ENCODE measurements at regions not wholly inside any gene's neighbourhood (a gene's known extent, or its start where the extent isn't known, plus 50 kb on each side); places are given as distances from the start of the nearest gene placed in this dataset.

DNA sequence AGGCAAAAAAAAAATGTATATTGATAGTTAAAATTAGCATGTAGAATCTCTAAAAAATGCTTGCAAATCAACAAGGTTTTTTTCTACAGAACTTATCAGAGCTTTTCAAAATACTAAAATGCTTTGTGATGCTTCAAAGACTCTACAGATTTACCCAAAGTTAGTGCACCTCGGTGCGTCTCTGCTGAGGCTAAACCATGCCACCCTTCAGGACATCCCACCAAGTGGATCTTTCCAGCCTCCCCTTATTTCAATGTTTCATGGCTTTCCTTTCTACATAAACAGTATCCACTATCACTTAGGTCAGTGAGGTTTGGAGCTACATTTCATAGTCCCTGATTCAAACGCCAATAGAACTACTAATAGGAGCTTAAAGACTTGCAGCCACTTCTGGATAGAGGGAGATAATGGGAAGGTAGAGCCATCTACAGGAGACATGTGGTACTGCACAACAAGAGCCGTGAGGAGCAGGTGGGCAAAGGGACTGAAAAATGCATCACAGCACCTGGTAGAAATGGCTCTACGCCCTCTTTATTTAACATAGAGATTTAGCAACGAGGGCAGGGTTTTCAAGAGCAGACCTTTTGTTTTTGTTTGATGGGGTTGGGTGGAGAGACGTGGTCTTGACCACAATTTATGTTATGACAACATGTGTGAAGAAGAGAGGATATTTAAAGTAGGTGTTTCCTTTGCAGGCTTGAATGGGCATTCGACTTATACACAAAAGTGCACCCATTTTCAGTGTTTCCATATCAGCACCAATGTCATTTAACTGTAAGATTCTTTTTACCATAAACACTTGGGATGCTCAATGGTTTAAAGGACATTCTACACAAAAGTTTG lies 56.1 kb upstream of the SLC35G4 start:
- TF ChIP-seq CTCF (IDR thresholded peaks at IDR 0.05; ENCODE audit: low read depth, low read length, missing control alignments) = peak; percentile 96
- no peak overlapping the region for H3K27ac ChIP-seq
- no peaks in the 10 kb centered on the region for H3K27me3 ChIP-seq (replicated peaks)
- H3K4me3 ChIP-seq (ENCODE audit: low read depth, low read length) = no peak overlapping the region
- no peaks in the 10 kb centered on the region for H3K36me3 ChIP-seq (replicated peaks)
- in situ Hi-C loops (cut with HindIII; ENCODE audit: low pct_ligation_motif_present, low sequenced_read_pairs) = no loop called here
- DNase-seq = peak; percentile 55

GRCh38 chr18:11548916-11549551 lies 60.4 kb upstream of the SLC35G4 start:
- TF ChIP-seq CTCF (IDR thresholded peaks at IDR 0.05; ENCODE audit: low read depth, low read length, missing control alignments) = peak; percentile 12
- Histone ChIP-seq H3K36me3 (replicated peaks) (no peaks in the 10 kb centered on the region), H3K4me3 (ENCODE audit: low read depth, low read length) (no peak overlapping the region), H3K27me3 (replicated peaks) (no peaks in the 10 kb centered on the region), H3K27ac (no peak overlapping the region)
- no peak for DNase-seq
- in situ Hi-C loops (cut with HindIII; ENCODE audit: low pct_ligation_motif_present, low sequenced_read_pairs) = no loop called here

- Histone ChIP-seq H3K4me3 (ENCODE audit: low read depth, low read length) (no peak overlapping the region), H3K36me3 (replicated peaks) (no peaks in the 10 kb centered on the region)
- in situ Hi-C loops (cut with HindIII; ENCODE audit: low pct_ligation_motif_present, low sequenced_read_pairs) = no loop called here
Observed at GRCh38 chr18:11548396-11548795, 61.0 kb upstream of the SLC35G4 start.

GRCh38 chr18:11544060-11544633 lies 65.2 kb upstream of the SLC35G4 start:
- H3K27me3 ChIP-seq (replicated peaks) = no peaks in the 10 kb centered on the region
- H3K27ac ChIP-seq = no peak overlapping the region
- no peak for TF ChIP-seq CTCF (IDR thresholded peaks at IDR 0.05; ENCODE audit: low read depth, low read length, missing control alignments)
- H3K36me3 ChIP-seq (replicated peaks) = no peaks in the 10 kb centered on the region
- DNase-seq = no peak
- H3K4me3 ChIP-seq (ENCODE audit: low read depth, low read length) = no peak overlapping the region
- in situ Hi-C loops (cut with HindIII; ENCODE audit: low pct_ligation_motif_present, low sequenced_read_pairs) = no loop called here

More at GRCh38 chr18:11548396-11548795, 61.0 kb upstream of the SLC35G4 start:
- Histone ChIP-seq H3K27me3 (replicated peaks) (no peaks in the 10 kb centered on the region), H3K27ac (no peak overlapping the region)
- peak; percentile 7 for TF ChIP-seq CTCF (IDR thresholded peaks at IDR 0.05; ENCODE audit: low read depth, low read length, missing control alignments)
- DNase-seq = no peak

DNA sequence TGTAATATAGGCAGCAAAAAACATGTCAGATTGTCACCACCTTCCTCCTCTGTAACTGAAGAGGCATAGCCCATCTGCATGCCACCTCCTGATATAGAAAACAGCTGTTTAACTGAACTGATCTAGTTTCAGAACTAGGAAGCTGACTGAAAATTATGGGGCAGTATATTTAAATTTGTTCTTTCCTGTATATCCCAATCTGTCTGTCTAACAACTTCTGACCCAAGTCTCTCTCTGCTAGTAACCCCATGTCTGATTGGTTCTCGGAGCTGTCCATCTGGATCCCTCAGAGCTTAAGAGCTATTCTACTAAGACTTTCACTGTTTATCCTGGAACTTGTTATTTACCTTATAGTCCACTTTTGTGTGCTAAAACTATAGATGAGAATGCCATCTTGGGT lies 68.2 kb upstream of the SLC35G4 start:
- in situ Hi-C loops (cut with HindIII; ENCODE audit: low pct_ligation_motif_present, low sequenced_read_pairs) = no loop called here
- TF ChIP-seq CTCF (IDR thresholded peaks at IDR 0.05; ENCODE audit: low read depth, low read length, missing control alignments) = no peak
- Histone ChIP-seq H3K27ac (no peak overlapping the region), H3K36me3 (replicated peaks) (no peaks in the 10 kb centered on the region), H3K27me3 (replicated peaks) (no peaks in the 10 kb centered on the region), H3K4me3 (ENCODE audit: low read depth, low read length) (no peak overlapping the region)
- DNase-seq = no peak
